Panc1 (cell line): ENCODE measurements at regions not wholly inside any gene's neighbourhood (a gene's known extent, or its start where the extent isn't known, plus 50 kb on each side); places are given as distances from the start of the nearest gene placed in this dataset.

ENCODE experiments used
- ATAC-seq: fragments of 200-7000 bp; cut with Tn5 transposase; 2 replicates; pipeline ENCODE4 v1.9.1; 2020; ENCODE audit warnings: mild to moderate bottlenecking, moderate library complexity
- BruUV-seq: library from RNA; stranded (reverse); fragments of 400-500 nt; replicated peaks from 2 replicates; lab custom pipeline; 2021; lab: Mats Ljungman, UMichigan
- CTCF ChIA-PET: fragments of 300-600 bp; sonication (Branson Sonifier 250); formaldehyde crosslinking; loops from one replicate; lab custom pipeline; 2022; ENCODE audit warnings: antibody characterized with exemption; lab: Charles Lee
- POLR2A ChIA-PET: fragments of 300-600 bp; sonication (Branson Sonifier 250); formaldehyde crosslinking; loops from one replicate; lab custom pipeline; 2022; ENCODE audit warnings: antibody characterized with exemption; lab: Charles Lee
- DNase-seq: peaks from one replicate; pipeline ENCODE4 v3.0.0-alpha.2; 2010; ENCODE audit warnings: low read depth, low spot score
- H3K27ac ChIP-seq: 2 replicates; pipeline ENCODE4 v1.5.1; 2011; ENCODE audit warnings: mild to moderate bottlenecking, low read length, inconsistent platforms
- H3K27me3 ChIP-seq: fragments of 200-500 bp; sonication (Bioruptor generic); 2 replicates; pipeline ENCODE4 v1.6.0; 2014; ENCODE audit warnings: low read length, inconsistent platforms; ENCODE audit not compliant: control insufficient read depth, insufficient read depth
- H3K36me3 ChIP-seq: fragments of 200-500 bp; sonication (Bioruptor generic); 2 replicates; pipeline ENCODE4 v1.5.1; 2014; ENCODE audit warnings: inconsistent platforms, mild to moderate bottlenecking, low read length, moderate library complexity; ENCODE audit not compliant: control insufficient read depth, insufficient read depth
- H3K4me1 ChIP-seq: 2 replicates; pipeline ENCODE4 v1.5.1; 2011; ENCODE audit warnings: inconsistent platforms, mild to moderate bottlenecking, low read length, moderate library complexity; ENCODE audit not compliant: control insufficient read depth, insufficient read depth
- H3K4me3 ChIP-seq, 2 experiments: 2 replicates each; pipeline ENCODE4 v1.5.1; 2011 to 2012; ENCODE audit warnings: low read depth in 2 of 2, low read length in 2 of 2, mild to moderate bottlenecking in 2 of 2, inconsistent platforms in 1 of 2, moderate library complexity in 1 of 2
- H3K9me3 ChIP-seq: fragments of 200-500 bp; sonication (Bioruptor generic); 2 replicates; pipeline ENCODE4 v1.5.1; 2014; ENCODE audit warnings: low read depth, mild to moderate bottlenecking, inconsistent platforms, low read length, moderate library complexity; ENCODE audit not compliant: control insufficient read depth, insufficient read depth
- CTCF ChIP-seq: fragments of 450-650 bp; IDR thresholded peaks from 2 replicates; pipeline ENCODE4 v1.5.1; 2017; ENCODE audit warnings: mild to moderate bottlenecking
- POLR2AphosphoS5 ChIP-seq: IDR thresholded peaks from 2 replicates; pipeline ENCODE4 v1.6.1; 2012; ENCODE audit warnings: mild to moderate bottlenecking, low read depth, low read length, moderate library complexity
- REST ChIP-seq, 2 experiments: IDR thresholded peaks; 2 replicates each; pipeline ENCODE4 v1.6.1; 2011 to 2012; ENCODE audit warnings: low read depth in 2 of 2, control low read depth in 1 of 2, low read length in 1 of 2, mild to moderate bottlenecking in 1 of 2, moderate library complexity in 1 of 2; ENCODE audit not compliant: insufficient read depth in 1 of 2
- SIN3A ChIP-seq: IDR thresholded peaks from 2 replicates; pipeline ENCODE4 v1.6.1; 2012; ENCODE audit warnings: low read depth, mild to moderate bottlenecking, low read length, moderate library complexity, borderline replicate concordance; ENCODE audit not compliant: insufficient read depth
- TCF7L2 ChIP-seq: IDR thresholded peaks from 2 replicates; pipeline ENCODE4 v1.6.1; 2011; ENCODE audit warnings: mild to moderate bottlenecking, low read depth, low read length, inconsistent platforms
- in situ Hi-C: cut with HindIII; loops from 2 replicates; pipeline ENCODE4 v1.10.0; 2016; ENCODE audit warnings: low sequenced_read_pairs, low pct_unique_long_range_greater_than_20kb
- intact Hi-C: fragments of 100-400 bp; cut with micrococcal nuclease; formaldehyde crosslinking; loops from one replicate; pipeline ENCODE4 v1.10.0; 2022; ENCODE audit not compliant: unreplicated experiment

GRCh38 chr15:61689067-61689466 is 371.2 kb downstream of the VPS13C start:
- BruUV-seq = no TSS peak
- CTCF ChIA-PET = no interaction called here
- no peaks in the 10 kb centered on the region for H3K36me3 ChIP-seq
- H3K4me1 ChIP-seq = no peaks in the 10 kb centered on the region
- no peak for DNase-seq
- H3K4me3 ChIP-seq = no peak overlapping the region
- no peak for ATAC-seq
- in situ Hi-C loops (no loop called here), intact Hi-C loops (no loop called here)
- POLR2A ChIA-PET = no interaction called here
- H3K27ac ChIP-seq = no peak overlapping the region
- TF ChIP-seq CTCF = no peak
- no peak for TF ChIP-seq TCF7L2
- TF ChIP-seq POLR2AphosphoS5 = no peak
- no peak for TF ChIP-seq REST (IDR thresholded peaks at IDR 0.05; ENCODE audit: insufficient read depth in 1 of 2, low read depth in 2 of 2, low read length in 1 of 2)
- no peak for TF ChIP-seq SIN3A
- H3K27me3 ChIP-seq = no peaks in the 10 kb centered on the region
- H3K9me3 ChIP-seq = no peaks in the 10 kb centered on the region

GRCh38 chr15:61687651-61688050 is 372.6 kb downstream of the VPS13C start:
- ChIA-PET POLR2A (no interaction called here), CTCF (no interaction called here)
- TF ChIP-seq REST (IDR thresholded peaks at IDR 0.05; ENCODE audit: insufficient read depth in 1 of 2, low read depth in 2 of 2, low read length in 1 of 2) = no peak
- TF ChIP-seq SIN3A = no peak
- TF ChIP-seq TCF7L2 = no peak
- no peak for TF ChIP-seq CTCF
- TF ChIP-seq POLR2AphosphoS5 = no peak
- Histone ChIP-seq H3K9me3 (no peaks in the 10 kb centered on the region), H3K36me3 (no peaks in the 10 kb centered on the region), H3K27ac (no peak overlapping the region), H3K27me3 (no peaks in the 10 kb centered on the region), H3K4me1 (no peaks in the 10 kb centered on the region), H3K4me3 (no peak overlapping the region)
- in situ Hi-C loops = no loop called here
- no TSS peak for BruUV-seq
- DNase-seq (no peak), ATAC-seq (no peak)
- intact Hi-C loops = no loop called here
